ENCODE measurements at regions not wholly inside any gene's neighbourhood (a gene's known extent, or its start where the extent isn't known, plus 50 kb on each side); places are given as distances from the start of the nearest gene placed in this dataset.

- H3K36me3 ChIP-seq = no peaks in the 10 kb centered on the region
- DNase-seq (no peak), ATAC-seq (no peak), FAIRE-seq (no peak)
- intact Hi-C loops (cut with DNase I) = no loop called here
- H3K27ac ChIP-seq = no peak overlapping the region
- H3K4me3 ChIP-seq = no peak overlapping the region
- H3K9me3 ChIP-seq = no peaks in the 10 kb centered on the region
- no peaks in the 10 kb centered on the region for H3K27me3 ChIP-seq
- WGBS, 2 donors = 47 to 50% methylated on average over 1 of the region's 1 CpG
- TF ChIP-seq, protein P1, sequence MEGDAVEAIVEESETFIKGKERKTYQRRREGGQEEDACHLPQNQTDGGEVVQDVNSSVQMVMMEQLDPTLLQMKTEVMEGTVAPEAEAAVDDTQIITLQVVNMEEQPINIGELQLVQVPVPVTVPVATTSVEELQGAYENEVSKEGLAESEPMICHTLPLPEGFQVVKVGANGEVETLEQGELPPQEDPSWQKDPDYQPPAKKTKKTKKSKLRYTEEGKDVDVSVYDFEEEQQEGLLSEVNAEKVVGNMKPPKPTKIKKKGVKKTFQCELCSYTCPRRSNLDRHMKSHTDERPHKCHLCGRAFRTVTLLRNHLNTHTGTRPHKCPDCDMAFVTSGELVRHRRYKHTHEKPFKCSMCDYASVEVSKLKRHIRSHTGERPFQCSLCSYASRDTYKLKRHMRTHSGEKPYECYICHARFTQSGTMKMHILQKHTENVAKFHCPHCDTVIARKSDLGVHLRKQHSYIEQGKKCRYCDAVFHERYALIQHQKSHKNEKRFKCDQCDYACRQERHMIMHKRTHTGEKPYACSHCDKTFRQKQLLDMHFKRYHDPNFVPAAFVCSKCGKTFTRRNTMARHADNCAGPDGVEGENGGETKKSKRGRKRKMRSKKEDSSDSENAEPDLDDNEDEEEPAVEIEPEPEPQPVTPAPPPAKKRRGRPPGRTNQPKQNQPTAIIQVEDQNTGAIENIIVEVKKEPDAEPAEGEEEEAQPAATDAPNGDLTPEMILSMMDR (IDR thresholded peaks at IDR 0.05) = no peak
- H3K4me1 ChIP-seq = no peaks in the 10 kb centered on the region
Measured at GRCh38 chr3:77935418-77935817, 895.5 kb downstream of the ROBO2 start.

DNA sequence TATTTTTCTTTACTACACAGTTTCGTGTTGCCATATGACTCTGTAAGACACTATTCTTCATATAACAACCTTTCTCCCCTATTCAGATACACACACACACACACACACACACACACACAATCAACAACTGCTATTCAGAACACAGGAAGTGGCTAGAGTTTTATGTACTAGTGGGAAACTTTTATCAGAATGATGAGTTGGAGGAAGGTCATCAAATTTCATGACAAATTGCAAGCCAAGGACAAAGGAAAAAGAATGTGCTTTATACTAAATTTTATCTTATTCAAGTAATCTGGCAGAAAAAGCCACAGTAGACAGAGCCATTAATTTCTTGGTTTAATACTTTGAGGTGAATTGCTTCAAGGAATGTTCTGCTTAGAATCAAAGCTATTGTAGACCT is 899.8 kb downstream of the ROBO2 start:
- intact Hi-C loops (cut with DNase I) = no loop called here
- Histone ChIP-seq H3K27me3 (no peaks in the 10 kb centered on the region), H3K36me3 (no peaks in the 10 kb centered on the region), H3K4me3 (no peak overlapping the region), H3K27ac (no peak overlapping the region), H3K4me1 (no peaks in the 10 kb centered on the region), H3K9me3 (no peaks in the 10 kb centered on the region)
- no peak for ATAC-seq
- TF ChIP-seq, protein P1 (IDR thresholded peaks at IDR 0.05) = no peak
- DNase-seq = no peak
- 19 to 44% methylated on average over 1 of the region's 1 CpG for WGBS, 2 donors
- no peak for FAIRE-seq

DNA sequence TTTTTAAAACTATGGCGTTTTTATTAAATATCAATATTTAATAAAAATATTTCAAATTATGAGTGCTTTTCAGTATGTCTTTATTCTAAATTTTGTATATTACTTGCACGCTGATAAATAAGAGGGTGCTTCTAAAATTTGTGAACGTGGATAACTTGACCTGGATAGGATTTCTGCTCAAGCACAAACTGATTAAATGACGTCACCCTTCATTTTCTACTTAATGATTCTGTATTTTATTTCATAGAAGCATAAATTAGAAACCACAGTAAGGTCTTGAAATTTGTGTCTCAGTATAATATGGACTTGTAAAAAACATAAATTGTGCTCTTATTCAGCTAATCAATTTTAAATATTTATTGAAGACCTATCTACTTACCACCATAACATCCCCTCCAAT is 903.7 kb downstream of the ROBO2 start:
- Histone ChIP-seq H3K4me3 (no peak overlapping the region), H3K4me1 (no peaks in the 10 kb centered on the region), H3K27me3 (no peaks in the 10 kb centered on the region), H3K36me3 (no peaks in the 10 kb centered on the region), H3K27ac (no peak overlapping the region), H3K9me3 (no peaks in the 10 kb centered on the region)
- TF ChIP-seq, protein P1 (IDR thresholded peaks at IDR 0.05) = no peak
- intact Hi-C loops (cut with DNase I) = no loop called here
- ATAC-seq (no peak), DNase-seq (no peak), FAIRE-seq (no peak)
- WGBS, 2 donors = 57 to 70% methylated on average over 4 of the region's 4 CpGs

DNA sequence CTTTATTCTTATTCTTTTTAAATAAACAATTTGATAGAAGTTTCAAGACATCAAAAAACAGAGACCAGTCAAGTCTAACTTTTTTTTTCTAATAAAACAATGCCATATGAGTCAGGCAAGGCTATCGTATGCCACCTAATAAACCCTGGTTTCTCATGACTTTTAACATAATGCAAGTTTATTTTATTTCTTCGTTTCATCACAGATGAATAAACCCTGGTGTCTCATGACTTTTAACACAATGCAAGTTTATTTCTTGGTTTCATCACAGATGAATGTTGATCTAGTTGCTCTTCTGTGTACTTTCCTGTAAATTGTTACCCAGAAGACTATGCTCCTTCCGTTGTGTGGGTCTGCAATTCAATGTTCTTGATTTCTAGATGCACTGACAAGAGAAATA is 905.4 kb downstream of the ROBO2 start:
- Histone ChIP-seq H3K4me3 (no peak overlapping the region), H3K27ac (no peak overlapping the region), H3K9me3 (no peaks in the 10 kb centered on the region), H3K4me1 (no peaks in the 10 kb centered on the region), H3K27me3 (no peaks in the 10 kb centered on the region), H3K36me3 (no peaks in the 10 kb centered on the region)
- 32 to 65% methylated on average over 3 of the region's 3 CpGs for WGBS, 2 donors
- FAIRE-seq = no peak
- ATAC-seq = no peak
- no peak for DNase-seq
- intact Hi-C loops (cut with DNase I) = no loop called here
- TF ChIP-seq, protein P1 (IDR thresholded peaks at IDR 0.05) = no peak

DNA sequence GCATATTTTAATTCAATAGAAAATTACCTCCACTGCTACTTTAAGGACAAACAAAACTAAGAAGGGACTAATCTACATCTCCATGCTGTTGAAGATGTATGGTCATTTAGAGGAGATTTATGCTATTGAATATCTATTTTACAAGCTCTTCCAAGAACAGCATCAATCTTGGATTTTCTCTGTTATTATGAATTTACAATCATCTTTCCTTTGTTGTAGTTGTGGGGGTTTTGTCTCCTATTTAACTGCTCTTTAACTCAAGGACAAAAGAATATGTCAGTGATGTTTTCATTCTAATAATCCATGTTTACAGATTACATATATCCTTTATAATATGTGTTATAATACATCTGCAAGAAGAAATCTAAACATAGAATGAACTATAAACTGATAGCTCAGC is 907.8 kb downstream of the ROBO2 start:
- H3K4me3 ChIP-seq = no peak overlapping the region
- no peaks in the 10 kb centered on the region for H3K4me1 ChIP-seq
- no peaks in the 10 kb centered on the region for H3K9me3 ChIP-seq
- no peak for FAIRE-seq
- H3K27me3 ChIP-seq = no peaks in the 10 kb centered on the region
- intact Hi-C loops (cut with DNase I) = no loop called here
- no peak overlapping the region for H3K27ac ChIP-seq
- ATAC-seq = no peak
- H3K36me3 ChIP-seq = no peaks in the 10 kb centered on the region
- TF ChIP-seq, protein P1 (IDR thresholded peaks at IDR 0.05) = no peak
- DNase-seq = no peak

All from pancreas (tissue), 10 donors.